HuH-7 (cell line): ENCODE measurements at regions not wholly inside any gene's neighbourhood (a gene's known extent, or its start where the extent isn't known, plus 50 kb on each side); places are given as distances from the start of the nearest gene placed in this dataset.

Experiments
- DNase-seq: peaks from one replicate; pipeline ENCODE4 v3.0.0; 2011; ENCODE audit warnings: low spot score

DNA sequence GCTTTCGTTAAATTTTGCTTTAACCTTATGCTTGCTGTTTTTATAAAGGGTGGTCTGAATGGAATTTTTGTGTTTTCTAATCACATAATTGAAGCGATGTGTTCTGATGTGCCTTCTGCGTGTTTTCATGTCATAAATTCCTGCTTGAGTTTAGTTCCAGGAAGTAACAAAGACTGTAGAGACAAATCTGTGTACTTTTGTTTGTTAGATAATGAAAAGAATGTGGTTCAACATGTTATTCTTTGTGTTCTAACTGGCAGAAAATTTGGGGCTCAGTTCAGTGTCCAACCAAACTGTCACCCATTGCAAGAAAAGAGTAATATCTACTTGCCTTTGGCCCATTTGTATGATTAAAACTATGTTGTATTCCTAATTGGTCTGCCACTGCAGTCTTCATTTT, 324.0 kb downstream of the DIPK2A start:
- no peak for DNase-seq

DNA sequence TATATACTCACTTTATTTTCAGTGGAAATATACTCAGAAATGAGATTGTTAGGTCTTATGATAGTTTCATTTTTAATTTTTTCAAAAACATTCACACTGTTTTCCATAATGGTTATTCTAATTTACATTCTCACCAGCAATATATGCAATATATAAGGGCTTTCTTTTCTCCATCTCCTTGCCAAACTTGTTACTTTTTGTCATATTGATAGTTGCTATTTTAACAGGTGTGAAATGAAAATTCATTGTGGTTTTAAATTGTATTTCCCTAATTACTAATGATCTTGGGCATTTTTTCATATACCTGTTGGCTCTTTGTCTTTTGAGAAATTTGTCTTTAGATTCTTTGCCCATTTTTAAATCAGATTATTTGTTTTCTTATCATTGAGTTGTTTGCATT, 325.2 kb downstream of the DIPK2A start:
- no peak for DNase-seq

DNA sequence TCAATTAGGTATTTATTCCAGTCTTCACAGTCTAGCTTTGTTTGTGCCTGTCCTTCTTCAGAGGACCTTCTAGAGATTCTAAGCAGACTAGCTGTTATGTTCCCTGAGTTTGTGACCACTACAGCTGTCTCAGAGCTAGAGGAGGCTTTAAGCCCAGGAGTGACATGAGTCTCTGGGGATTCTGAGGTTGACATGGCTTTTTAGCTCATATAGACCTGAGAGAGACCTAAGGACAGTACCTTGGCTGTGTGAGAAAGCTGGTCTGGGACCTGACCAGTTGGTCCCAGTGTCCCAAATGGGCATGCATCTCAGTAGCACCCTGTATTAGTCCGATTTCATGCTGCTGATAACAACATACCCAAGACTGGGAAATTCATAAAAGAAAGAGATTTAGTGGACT, 330.2 kb downstream of the DIPK2A start:
- no peak for DNase-seq

DNA sequence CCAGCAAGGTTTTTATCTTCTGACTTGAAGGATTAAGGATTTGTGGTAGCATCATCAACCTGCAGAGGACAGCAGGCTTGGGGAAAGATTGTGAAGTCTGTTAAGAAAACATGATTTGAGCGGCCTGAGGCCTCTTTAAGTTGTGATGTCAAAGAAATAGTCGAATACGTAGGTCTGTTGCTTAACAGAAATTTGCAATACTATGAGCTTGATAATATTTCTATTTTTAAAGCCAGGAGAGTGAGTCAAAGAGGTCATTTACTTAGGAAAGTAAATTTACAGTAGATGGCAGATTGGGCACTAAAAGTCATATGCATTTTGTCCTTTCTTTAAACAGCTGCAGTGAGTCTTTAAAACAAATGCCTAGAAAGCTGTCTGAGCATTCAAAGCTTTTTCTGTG, 336.3 kb downstream of the DIPK2A start:
- no peak for DNase-seq

GRCh38 chr3:144308396-144308795, 336.8 kb downstream of the DIPK2A start:
- no peak for DNase-seq

- no peak for DNase-seq
Measured at GRCh38 chr3:144312702-144313101, 341.1 kb downstream of the DIPK2A start.

GRCh38 chr3:144314946-144315345, 343.3 kb downstream of the DIPK2A start:
- no peak for DNase-seq

GRCh38 chr3:144317961-144318360, 346.3 kb downstream of the DIPK2A start:
- no peak for DNase-seq

DNA sequence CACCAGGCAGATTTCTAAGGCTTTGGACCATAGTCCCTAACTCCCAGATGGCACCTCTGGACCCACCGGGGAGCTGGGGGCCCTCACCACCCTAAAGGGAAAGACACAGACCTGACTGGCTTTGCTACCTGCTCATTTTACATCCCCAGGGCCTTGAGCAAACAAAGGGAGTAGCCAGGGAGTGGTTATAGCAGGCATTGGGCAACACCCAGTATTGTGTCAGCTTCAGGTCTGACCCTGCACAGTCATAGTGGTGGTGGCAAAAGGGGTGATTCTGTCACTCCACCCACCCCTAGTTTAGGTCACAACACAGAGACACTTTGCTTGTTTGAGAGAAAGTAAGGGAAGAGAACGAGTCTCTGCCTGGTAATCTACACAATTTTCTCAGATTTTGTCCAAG, 352.5 kb downstream of the DIPK2A start:
- DNase-seq = peak; percentile 14

- DNase-seq = no peak
Measured at GRCh38 chr3:144332868-144333267, 361.2 kb downstream of the DIPK2A start.

- no peak for DNase-seq
Measured at GRCh38 chr3:144341471-144341870, 369.8 kb downstream of the DIPK2A start.

GRCh38 chr3:144343343-144343742, 371.7 kb downstream of the DIPK2A start:
- DNase-seq = no peak

DNA sequence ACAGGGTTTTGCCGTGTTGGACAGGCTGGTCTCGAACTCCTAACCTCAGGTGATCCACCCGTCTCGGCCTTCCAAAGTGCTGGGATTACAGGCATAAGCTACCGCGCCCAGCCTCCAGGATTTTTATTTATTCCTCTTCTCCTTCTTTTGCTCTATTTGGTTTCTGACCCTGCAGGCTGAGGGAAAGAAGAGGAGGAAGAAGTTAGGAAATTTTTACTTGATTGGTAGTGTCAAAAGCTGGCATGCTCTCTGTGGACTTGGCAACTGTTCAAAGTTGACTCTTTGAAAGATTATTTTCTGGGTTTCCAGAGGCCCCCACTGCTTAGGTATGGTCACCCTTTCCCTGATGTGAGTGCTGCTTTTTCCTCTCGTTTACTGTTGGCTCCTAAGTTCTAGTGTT, 372.2 kb downstream of the DIPK2A start:
- no peak for DNase-seq

- DNase-seq = no peak
Measured at GRCh38 chr3:144344925-144345548, 373.4 kb downstream of the DIPK2A start.

DNA sequence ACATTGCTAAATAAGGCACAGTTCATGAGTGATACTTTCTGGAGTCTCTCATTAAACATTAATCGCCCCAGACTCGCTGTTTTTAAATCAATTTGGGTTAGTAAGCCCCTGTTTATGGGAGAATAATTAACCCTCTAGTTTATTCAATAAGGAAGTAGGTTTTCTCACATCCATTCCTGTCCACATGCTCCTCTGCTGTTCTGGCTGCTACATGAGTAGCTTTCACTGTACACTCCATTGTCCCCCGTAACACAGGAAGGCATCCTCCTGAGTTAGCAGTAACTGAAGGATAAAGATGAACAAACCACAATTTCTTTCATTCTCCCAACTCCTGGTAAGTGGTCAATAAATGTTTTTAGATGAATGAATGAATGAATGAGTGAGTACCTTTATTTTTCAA, 378.5 kb downstream of the DIPK2A start:
- no peak for DNase-seq

DNA sequence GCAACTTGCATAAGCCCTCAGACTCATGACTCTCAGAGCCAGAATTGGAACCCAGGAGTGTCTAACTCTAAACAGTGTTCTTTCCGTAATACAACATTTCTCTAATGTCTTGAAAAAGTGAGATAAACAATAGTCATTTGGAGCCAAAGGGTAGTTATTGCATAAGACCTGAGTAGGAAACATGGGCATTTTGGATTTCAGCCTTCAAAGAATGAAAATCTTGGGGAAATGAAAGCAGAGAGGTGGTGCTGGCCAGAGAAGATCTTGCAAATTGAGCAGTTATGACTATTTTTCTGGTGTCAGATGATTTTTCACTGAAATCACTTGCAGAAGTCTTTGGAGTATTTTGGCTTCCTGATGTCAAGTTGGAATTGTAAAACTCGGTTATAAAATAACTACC, 379.4 kb downstream of the DIPK2A start:
- DNase-seq = no peak

DNA sequence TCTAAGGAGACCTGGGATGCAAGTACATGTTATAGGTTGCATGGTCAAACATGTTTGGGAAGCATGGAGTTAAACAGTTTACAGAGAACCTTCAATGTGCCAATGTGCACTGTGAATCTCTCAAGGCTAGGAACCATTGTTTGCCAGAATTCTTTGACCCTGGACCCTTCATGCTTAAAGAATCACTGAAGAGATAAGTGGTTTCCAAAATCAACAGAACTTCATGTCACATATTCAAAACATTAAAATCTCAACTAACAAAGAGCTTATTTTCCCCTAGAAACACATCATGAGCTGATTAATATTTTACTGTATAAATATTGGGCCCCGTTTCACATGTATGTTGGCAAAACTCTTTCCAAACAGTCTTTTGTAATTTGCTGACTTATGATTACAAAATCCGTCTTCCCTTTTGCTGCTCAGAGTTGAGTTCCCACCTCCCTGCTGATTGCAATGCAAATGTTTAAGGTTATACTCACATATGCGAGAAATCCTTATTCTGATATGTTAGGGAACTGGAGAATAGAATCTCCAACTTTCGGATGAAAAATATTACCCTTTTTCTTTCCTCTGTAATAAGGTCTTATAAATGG, 380.2 kb downstream of the DIPK2A start:
- DNase-seq = no peak

DNA sequence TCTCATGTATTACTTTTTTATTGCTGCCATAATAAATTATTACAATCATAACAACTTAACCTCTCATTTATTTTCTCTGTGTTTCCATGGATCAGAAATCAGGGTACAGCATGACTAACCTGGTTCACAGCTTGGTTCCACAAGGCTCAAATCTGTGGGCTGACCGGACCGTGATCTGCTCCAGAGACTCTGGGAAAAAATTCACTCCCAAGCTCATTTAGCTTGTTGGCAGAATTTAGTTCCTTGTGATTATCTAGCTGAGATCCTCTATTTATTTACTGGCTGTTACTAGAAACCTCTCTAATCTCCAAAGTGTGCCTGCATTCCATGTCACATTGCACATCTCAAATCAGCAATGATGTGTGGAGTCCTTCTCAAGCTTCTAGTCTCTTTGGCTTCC, 386.6 kb downstream of the DIPK2A start:
- no peak for DNase-seq

- DNase-seq = no peak
Measured at GRCh38 chr3:144361002-144361401, 389.4 kb downstream of the DIPK2A start.

- no peak for DNase-seq
Measured at GRCh38 chr3:144362126-144362525, 390.5 kb downstream of the DIPK2A start.

DNA sequence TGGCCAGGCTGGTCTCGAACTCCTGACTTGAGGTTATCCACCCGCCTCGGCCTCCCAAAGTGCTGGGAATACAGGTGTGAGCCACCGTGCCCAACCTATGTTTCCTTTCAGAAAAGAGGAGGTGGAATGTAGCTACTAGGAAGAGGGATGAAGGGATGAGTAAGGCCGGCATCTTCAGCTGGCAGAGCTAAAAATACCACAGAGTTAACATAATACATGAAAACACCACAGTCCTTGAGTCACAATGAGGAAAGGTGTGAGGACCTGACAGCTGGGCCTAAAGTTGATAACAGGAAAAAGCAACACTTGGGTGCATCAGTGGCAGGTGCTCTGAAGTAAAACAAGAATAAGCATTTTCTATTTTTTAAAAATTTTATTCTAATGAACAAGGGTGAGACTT, 392.2 kb downstream of the DIPK2A start:
- DNase-seq = no peak

GRCh38 chr3:144364737-144365136, 393.1 kb downstream of the DIPK2A start:
- no peak for DNase-seq

DNA sequence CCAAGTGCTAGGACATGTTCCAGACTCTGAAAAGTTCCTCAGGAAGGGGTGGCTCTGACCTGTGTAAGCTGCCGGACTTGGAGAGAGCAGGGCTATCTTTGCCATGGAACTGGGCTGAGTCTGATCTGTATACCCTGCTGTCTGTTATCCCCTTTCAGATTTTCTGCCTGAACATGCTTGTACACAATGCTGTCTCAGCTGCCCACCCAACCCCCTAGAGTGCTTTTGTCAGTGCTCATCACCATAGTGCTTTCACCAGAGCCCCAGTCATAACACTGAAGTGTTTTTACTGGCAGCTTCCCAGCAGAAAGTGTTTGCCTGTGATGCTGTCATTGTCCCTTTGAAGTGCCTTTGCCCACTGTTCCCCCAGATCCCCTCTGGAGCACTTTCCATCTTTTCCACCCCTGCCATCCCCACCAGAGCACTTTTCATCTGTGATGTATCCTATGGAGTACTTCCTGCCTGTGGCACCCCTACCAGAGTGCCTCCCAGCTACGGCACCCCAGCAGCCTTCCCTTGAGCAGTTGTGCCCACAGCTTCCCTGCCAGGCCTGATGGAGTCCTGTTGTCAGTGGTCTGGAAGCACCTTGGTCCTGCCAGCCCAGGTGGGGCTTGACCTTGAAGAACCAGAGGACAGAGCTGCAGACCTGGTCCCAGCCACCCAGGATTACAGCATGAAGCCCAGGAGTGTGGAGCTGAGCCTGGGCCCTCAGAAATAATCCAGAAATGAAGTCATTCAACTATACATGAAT, 397.7 kb downstream of the DIPK2A start:
- DNase-seq = no peak

DNA sequence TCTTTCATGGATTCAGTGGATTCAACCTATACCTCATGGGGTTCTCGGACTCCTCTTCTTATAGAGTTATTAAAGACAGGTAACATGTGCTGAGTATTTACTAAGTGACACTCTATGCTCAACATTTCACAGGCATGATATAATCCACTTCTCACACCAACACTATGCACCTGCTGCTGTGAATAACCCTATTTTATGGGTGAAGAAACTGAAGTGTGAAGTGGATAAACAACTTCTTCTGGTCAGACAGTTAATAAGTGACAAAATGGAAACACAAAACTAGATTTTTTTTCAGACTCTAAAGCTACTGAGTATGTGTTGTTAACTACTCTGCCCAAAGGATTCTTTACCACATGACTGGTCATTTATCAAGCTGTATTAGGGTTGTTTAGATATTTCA, 403.5 kb downstream of the DIPK2A start:
- DNase-seq = no peak
